Smooth muscle cell of the brain vasculature (primary cell): ENCODE measurements at regions not wholly inside any gene's neighbourhood (a gene's known extent, or its start where the extent isn't known, plus 50 kb on each side); places are given as distances from the start of the nearest gene placed in this dataset.
"Not testable (repeated sequence)": the region's sequence is repeated elsewhere in the genome, so short reads cannot be mapped to it uniquely, and the experiment has no call there.

Experiments
- DNase-seq: peaks from one replicate; pipeline ENCODE4 v3.0.0-alpha.2; 2012; ENCODE audit warnings: low read depth, low spot score

DNA sequence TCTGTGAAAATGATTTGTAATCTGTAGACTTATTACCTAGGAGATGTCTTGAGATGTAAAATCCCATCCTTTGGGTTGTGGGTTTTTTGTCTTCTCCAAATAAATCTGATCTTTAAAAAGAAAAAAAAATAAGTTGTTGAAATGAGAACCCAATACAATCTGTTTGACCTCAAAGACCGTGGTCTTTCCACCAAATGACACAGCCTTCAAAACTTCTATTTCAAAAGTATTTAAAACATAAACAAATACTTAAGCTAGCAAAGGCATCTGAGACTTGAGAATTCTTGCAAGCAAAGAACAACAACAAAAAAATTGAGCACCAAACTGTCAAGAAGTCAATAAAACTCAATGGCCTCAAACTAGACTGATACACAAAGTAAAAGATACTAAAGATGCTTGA is 67.9 kb upstream of the HECW1 start:
- DNase-seq = no peak

DNA sequence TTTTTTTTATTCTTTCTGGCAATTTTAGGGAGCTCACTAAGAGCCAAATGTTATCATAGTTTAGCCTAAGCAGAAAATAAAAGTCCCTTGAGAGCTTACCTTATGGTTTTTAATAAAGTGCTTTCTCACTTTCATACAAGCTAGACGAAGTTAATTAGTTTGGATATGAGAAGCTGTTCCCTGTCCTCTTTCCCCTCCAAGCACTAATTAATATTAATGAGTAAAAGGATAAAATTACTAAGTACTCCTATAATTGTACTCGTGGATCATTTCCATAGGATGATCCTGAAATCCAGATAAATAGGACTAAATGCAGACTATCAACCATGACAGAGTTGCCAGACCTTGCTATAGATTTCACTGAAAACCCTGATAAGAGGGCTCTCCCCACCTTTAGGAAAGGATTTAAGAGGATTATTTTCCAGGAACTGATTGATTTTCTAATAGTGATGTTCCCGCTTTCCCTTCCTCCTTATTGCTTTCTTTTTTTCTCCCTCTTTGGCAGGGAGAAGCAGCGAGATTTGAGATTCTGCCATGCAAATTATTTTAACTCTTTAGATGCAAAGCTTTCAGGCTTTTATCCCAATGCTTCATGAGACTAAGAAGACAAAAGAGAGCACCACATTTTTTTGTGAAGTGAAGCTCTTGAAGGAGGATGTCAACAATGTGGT is 58.3 kb upstream of the HECW1 start:
- DNase-seq = no peak

DNA sequence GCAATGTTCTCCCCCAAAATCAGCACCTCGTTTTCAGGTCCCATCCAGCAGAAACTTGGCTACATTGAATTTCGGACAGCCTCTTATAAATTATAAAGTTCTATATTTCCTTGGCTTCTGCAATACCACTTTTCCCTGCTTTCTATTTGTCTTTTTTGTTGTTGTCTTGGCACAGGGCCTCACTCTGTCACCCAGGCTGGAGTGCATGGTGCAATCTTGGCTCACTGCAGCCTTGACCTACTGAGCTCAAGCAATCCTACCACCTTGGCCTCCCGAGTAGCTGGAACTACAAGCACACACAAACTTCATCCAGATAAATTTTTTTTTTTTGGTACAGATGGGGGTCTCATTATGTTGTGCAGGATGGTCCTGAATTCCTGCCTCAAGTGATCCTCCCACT is 55.3 kb upstream of the HECW1 start:
- DNase-seq = no peak

DNA sequence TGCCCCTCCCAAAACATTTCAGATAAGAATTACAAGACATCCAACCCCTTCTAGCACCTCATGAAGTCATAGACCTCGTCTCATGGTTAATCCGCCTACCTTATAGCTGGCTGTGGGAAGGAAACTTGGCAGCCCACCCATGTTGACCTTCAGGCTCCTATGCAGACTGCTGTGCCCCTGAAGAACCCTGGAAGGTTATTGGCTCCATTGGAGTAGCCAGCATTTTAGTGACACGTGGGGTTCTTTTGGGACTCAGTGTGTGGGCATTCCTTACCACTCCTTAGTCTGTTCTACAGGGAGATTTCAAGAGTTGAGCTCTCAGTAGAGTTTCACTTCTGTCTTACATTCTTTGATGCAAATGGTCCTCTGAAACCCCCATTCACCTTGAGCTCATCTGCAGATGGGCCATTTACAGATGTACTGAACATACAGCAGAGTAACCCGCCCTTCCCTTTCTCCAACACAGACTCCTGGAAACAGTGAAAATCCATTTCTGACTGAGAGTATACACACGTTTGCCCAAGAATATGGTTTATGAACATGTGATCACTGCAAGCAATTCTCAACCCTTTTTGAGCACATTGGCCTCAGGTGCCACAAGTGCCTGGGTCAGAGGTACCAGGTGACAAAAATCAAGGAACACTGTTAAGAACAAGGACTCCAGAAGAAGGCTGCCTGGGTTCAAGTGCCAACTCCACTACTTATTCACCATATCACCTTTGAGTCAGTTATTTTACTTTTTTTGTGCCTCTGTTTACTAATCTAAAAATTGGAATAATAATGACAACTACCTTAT is 54.0 kb upstream of the HECW1 start:
- DNase-seq = no peak

DNA sequence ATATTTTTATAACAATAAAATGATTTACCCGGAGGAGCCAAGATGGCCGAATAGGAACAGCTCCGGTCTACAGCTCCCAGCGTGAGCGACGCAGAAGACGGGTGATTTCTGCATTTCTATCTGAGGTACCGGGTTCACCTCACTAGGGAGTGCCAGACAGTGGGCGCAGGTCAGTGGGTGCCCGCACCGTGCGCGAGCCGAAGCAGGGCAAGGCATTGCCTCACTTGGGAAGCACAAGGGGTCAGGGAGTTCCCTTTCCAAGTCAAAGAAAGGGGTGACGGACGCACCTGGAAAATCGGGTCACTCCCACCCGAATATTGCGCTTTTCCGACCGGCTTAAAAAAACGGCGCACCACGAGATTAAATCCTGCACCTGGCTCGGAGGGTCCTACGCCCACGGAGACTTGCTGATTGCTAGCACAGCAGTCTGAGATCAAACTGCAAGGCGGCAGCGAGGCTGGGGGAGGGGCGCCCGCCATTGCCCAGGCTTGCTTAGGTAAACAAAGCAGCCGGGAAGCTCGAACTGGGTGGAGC is 53.3 kb upstream of the HECW1 start:
- DNase-seq = not testable (repeated sequence)
